OCI-LY7 (cell line): ENCODE measurements at regions not wholly inside any gene's neighbourhood (a gene's known extent, or its start where the extent isn't known, plus 50 kb on each side); places are given as distances from the start of the nearest gene placed in this dataset.

Source experiments
- EZH2phosphoT487 ChIP-seq: fragments of 200-600 bp; sonication (generic); IDR thresholded peaks from 2 replicates; pipeline ENCODE4 v1.6.1; 2018; ENCODE audit warnings: low read depth, borderline replicate concordance, mild to moderate bottlenecking, mixed run types, antibody characterized with exemption, low read length, moderate library complexity, mixed read lengths
- TF ChIP-seq, protein P1 (sequence below): fragments of 200-600 bp; sonication (generic); conservative IDR thresholded peaks from 2 replicates; pipeline ENCODE4 v1.5.1; 2014; ENCODE audit warnings: mild to moderate bottlenecking, antibody characterized with exemption, low read length, moderate library complexity, mixed read lengths

DNA sequence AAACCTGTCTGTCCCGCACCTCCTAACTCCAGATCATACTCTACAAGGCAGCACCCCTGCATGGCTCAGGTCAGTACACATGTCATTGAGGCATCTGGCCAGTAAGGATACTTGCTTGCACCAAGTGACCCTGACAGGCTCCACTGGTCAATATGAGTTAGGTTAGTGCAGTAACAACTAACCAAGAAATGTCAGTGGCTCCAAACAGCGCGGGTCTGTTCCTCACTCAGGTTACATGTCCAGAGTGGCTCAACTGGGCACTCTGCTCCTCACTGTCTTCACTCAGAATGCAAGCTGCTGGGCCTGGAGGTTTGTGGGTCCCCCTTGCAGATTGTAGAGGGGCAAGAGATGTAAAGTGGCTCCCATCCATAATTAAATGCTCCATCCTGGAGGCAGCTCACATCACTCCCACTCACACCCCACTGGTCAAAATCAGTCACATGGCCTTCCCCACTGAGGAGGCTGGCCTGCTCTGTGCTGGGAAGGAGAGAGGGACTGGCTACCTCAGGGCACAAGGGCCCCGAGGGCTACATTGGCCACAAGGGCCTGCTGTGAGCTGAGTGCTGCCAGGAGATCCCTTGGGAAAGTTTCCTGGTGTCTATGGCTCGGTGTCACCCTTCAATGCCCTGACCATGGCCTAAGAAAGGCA, 109.1 kb upstream of the GDF10 start:
- TF ChIP-seq, protein P1, sequence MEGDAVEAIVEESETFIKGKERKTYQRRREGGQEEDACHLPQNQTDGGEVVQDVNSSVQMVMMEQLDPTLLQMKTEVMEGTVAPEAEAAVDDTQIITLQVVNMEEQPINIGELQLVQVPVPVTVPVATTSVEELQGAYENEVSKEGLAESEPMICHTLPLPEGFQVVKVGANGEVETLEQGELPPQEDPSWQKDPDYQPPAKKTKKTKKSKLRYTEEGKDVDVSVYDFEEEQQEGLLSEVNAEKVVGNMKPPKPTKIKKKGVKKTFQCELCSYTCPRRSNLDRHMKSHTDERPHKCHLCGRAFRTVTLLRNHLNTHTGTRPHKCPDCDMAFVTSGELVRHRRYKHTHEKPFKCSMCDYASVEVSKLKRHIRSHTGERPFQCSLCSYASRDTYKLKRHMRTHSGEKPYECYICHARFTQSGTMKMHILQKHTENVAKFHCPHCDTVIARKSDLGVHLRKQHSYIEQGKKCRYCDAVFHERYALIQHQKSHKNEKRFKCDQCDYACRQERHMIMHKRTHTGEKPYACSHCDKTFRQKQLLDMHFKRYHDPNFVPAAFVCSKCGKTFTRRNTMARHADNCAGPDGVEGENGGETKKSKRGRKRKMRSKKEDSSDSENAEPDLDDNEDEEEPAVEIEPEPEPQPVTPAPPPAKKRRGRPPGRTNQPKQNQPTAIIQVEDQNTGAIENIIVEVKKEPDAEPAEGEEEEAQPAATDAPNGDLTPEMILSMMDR, result no peak
- TF ChIP-seq EZH2phosphoT487, result no peak
